Parathyroid adenoma (tissue), 2 donors: ENCODE measurements at regions not wholly inside any gene's neighbourhood (a gene's known extent, or its start where the extent isn't known, plus 50 kb on each side); places are given as distances from the start of the nearest gene placed in this dataset.

Source experiments
- H2AFZ ChIP-seq: fragments of 300-600 bp; sonication (generic); one replicate; pipeline ENCODE4 v1.7.0; 2017; ENCODE audit warnings: antibody characterized with exemption, mild to moderate bottlenecking
- H3K27ac ChIP-seq: fragments of 300-600 bp; sonication (generic); one replicate; pipeline ENCODE4 v1.7.0; 2017
- H3K27me3 ChIP-seq: fragments of 300-600 bp; sonication (generic); one replicate; pipeline ENCODE4 v1.7.0; 2017; ENCODE audit warnings: low read length; ENCODE audit not compliant: control insufficient read depth, insufficient read depth
- H3K36me3 ChIP-seq: fragments of 300-600 bp; sonication (generic); one replicate; pipeline ENCODE4 v1.7.0; 2017; ENCODE audit warnings: low read length; ENCODE audit not compliant: control insufficient read depth, insufficient read depth
- H3K4me1 ChIP-seq: fragments of 300-600 bp; sonication (generic); one replicate; pipeline ENCODE4 v1.7.0; 2017; ENCODE audit warnings: control low read depth
- H3K4me2 ChIP-seq: fragments of 300-600 bp; sonication (generic); one replicate; pipeline ENCODE4 v1.7.0; 2017; ENCODE audit warnings: low read length
- H3K4me3 ChIP-seq: fragments of 300-600 bp; sonication (generic); one replicate; pipeline ENCODE4 v1.7.0; 2017; ENCODE audit warnings: low read depth, low read length
- H3K79me2 ChIP-seq: fragments of 300-600 bp; sonication (generic); one replicate; pipeline ENCODE4 v1.7.0; 2017; ENCODE audit warnings: control low read depth
- H3K9ac ChIP-seq: fragments of 300-600 bp; sonication (generic); one replicate; pipeline ENCODE4 v1.7.0; 2017; ENCODE audit warnings: mild to moderate bottlenecking
- H3K9me3 ChIP-seq: fragments of 300-600 bp; sonication (generic); one replicate; pipeline ENCODE4 v1.7.0; 2017; ENCODE audit warnings: low read length; ENCODE audit not compliant: control insufficient read depth
- CTCF ChIP-seq: fragments of 300-600 bp; sonication (generic); IDR thresholded peaks from one replicate; pipeline ENCODE4 v1.7.0; 2017; ENCODE audit warnings: antibody characterized with exemption, mild to moderate bottlenecking
- donor health status: primary hyperparathyroidism.

DNA sequence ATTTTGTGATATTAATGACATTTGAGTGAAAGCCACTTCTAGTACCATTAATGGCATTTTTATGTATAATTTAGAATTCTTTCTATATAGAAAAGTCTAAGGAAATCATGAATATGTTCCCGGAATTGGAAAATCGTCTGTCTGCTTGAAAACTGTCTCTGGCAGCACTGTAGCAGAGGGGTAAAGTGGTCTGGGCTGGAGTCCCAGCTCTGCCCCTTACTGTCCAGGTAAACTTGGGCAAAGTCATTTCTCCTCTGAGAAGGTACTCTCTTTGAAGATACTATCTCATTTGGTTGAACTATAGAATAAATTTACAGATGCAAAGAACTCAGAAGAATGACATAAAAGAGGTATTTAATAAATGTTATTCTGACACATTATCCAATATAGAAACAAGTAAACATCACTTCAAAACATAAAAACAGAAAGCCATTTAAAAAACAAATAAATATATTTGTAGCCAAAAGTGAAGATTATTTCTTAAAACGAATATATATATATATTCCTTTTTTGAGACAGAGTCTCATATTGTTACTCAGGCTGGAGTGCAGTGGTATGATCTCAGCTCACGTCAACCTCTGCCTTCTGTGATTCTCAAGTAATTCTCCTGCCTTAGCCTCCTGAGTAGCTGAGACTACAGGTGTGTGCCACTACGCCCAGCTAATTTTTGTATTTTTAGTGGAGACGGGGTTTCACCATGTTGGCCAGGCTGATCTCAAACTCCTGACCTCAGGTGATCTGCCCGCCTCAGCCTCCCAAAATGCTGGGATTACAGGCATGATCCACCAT, 149.8 kb upstream of the ITGA4 start:
- H3K4me1 ChIP-seq = no peaks in the 10 kb centered on the region
- no peak overlapping the region for H3K4me3 ChIP-seq
- TF ChIP-seq CTCF = no peak
- H3K79me2 ChIP-seq = no peaks in the 10 kb centered on the region
- no peak overlapping the region for H3K27ac ChIP-seq
- no peaks in the 10 kb centered on the region for H3K27me3 ChIP-seq
- no peaks in the 10 kb centered on the region for H3K36me3 ChIP-seq
- H3K4me2 ChIP-seq = no peak overlapping the region
- no peak overlapping the region for H2AFZ ChIP-seq
- H3K9ac ChIP-seq = no peak overlapping the region
- no peaks in the 10 kb centered on the region for H3K9me3 ChIP-seq

- H3K36me3 ChIP-seq = no peaks in the 10 kb centered on the region
- H3K27ac ChIP-seq = no peak overlapping the region
- H3K27me3 ChIP-seq = no peaks in the 10 kb centered on the region
- no peaks in the 10 kb centered on the region for H3K79me2 ChIP-seq
- H2AFZ ChIP-seq = no peak overlapping the region
- no peaks in the 10 kb centered on the region for H3K9me3 ChIP-seq
- no peak for TF ChIP-seq CTCF
- H3K4me2 ChIP-seq = no peak overlapping the region
- H3K4me1 ChIP-seq = no peaks in the 10 kb centered on the region
- H3K9ac ChIP-seq = no peak overlapping the region
- H3K4me3 ChIP-seq = no peak overlapping the region
Measured at GRCh38 chr2:181308766-181309515, 148.2 kb upstream of the ITGA4 start.

DNA sequence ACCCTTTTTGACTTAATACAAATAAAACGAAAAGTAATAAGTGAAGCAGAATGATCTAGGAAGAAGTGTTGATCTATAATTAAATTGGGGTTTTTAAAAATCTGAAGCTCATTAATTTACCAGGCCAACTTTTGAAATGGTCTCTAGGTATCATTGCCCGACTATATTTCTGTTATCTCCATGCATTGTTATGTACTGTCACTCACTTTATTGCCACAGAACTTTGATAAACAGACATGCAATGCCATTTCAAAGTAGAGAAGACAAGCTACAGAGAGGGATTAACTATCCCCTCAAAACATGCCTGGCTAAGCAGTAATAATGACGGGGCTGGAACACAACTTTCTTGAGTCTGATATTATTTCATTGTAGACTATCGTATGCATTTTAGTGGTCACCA, 147.6 kb upstream of the ITGA4 start:
- Histone ChIP-seq H2AFZ (no peak overlapping the region), H3K4me3 (no peak overlapping the region), H3K9me3 (no peaks in the 10 kb centered on the region), H3K27me3 (no peaks in the 10 kb centered on the region), H3K4me1 (no peaks in the 10 kb centered on the region), H3K9ac (no peak overlapping the region), H3K4me2 (no peak overlapping the region), H3K27ac (no peak overlapping the region), H3K79me2 (no peaks in the 10 kb centered on the region), H3K36me3 (no peaks in the 10 kb centered on the region)
- TF ChIP-seq CTCF = no peak

- no peaks in the 10 kb centered on the region for H3K36me3 ChIP-seq
- no peak overlapping the region for H3K4me2 ChIP-seq
- H3K79me2 ChIP-seq = no peaks in the 10 kb centered on the region
- H2AFZ ChIP-seq = no peak overlapping the region
- no peaks in the 10 kb centered on the region for H3K27me3 ChIP-seq
- no peaks in the 10 kb centered on the region for H3K4me1 ChIP-seq
- H3K9ac ChIP-seq = no peak overlapping the region
- H3K4me3 ChIP-seq = no peak overlapping the region
- H3K27ac ChIP-seq = no peak overlapping the region
- TF ChIP-seq CTCF = no peak
- no peaks in the 10 kb centered on the region for H3K9me3 ChIP-seq
Measured at GRCh38 chr2:181310967-181311366, 146.2 kb upstream of the ITGA4 start.
